SK-N-SH treated with all-trans-retinoic acid at 6 μM for 48 hours (cell line): ENCODE measurements at regions not wholly inside any gene's neighbourhood (a gene's known extent, or its start where the extent isn't known, plus 50 kb on each side); places are given as distances from the start of the nearest gene placed in this dataset.

Experiments
- ARNTL ChIP-seq: fragments of 450-650 bp; formaldehyde crosslinking; IDR thresholded peaks from 2 replicates; pipeline ENCODE4 v1.5.0; 2020; ENCODE audit warnings: low read depth, mild to moderate bottlenecking, moderate library complexity, borderline replicate concordance
- CREB5 ChIP-seq: fragments of 250-450 bp; sonication (Bioruptor Pico); IDR thresholded peaks from 2 replicates; pipeline ENCODE4 v1.5.1; 2020; ENCODE audit warnings: low read depth, mild to moderate bottlenecking, moderate library complexity
- OSR1 ChIP-seq: fragments of 250-450 bp; sonication (Bioruptor Pico); IDR thresholded peaks from 2 replicates; pipeline ENCODE4 v1.8.0; 2022; ENCODE audit warnings: moderate library complexity, mild to moderate bottlenecking, inconsistent platforms
- PPARA ChIP-seq: fragments of 250-450 bp; sonication (Bioruptor Pico); IDR thresholded peaks from 2 replicates; pipeline ENCODE4 v1.5.0; 2020; ENCODE audit warnings: mild to moderate bottlenecking, borderline replicate concordance
- RARB ChIP-seq: fragments of 250-450 bp; sonication (Bioruptor Pico); IDR thresholded peaks from 2 replicates; pipeline ENCODE4 v1.8.0; 2021; ENCODE audit warnings: mild to moderate bottlenecking, moderate library complexity
- TSHZ2 ChIP-seq: fragments of 250-450 bp; sonication (Bioruptor Pico); IDR thresholded peaks from 2 replicates; pipeline ENCODE4 v1.5.0; 2020; ENCODE audit warnings: mild to moderate bottlenecking, moderate library complexity
- ZC3H10 ChIP-seq: fragments of 250-450 bp; sonication (Bioruptor Pico); IDR thresholded peaks from 2 replicates; pipeline ENCODE4 v1.5.1; 2021; ENCODE audit warnings: mild to moderate bottlenecking, moderate library complexity
- ZFP3 ChIP-seq: fragments of 250-450 bp; sonication (Bioruptor Pico); IDR thresholded peaks from 2 replicates; pipeline ENCODE4 v1.5.0; 2020; ENCODE audit warnings: mild to moderate bottlenecking, moderate library complexity
- ZFP30 ChIP-seq: fragments of 450-650 bp; formaldehyde crosslinking; IDR thresholded peaks from 2 replicates; pipeline ENCODE4 v1.5.0; 2022; ENCODE audit warnings: mild to moderate bottlenecking, moderate library complexity
- ZNF565 ChIP-seq: fragments of 450-650 bp; formaldehyde crosslinking; conservative IDR thresholded peaks from 2 replicates; pipeline ENCODE4 v1.5.0; 2020; ENCODE audit warnings: low read depth, mild to moderate bottlenecking, moderate library complexity
- TF ChIP-seq, protein P1 (sequence below): fragments of 250-450 bp; sonication (Bioruptor Pico); IDR thresholded peaks from 2 replicates; pipeline ENCODE4 v1.8.0; 2020; ENCODE audit warnings: mild to moderate bottlenecking, moderate library complexity, borderline replicate concordance
- TF ChIP-seq, protein P2 (sequence below): fragments of 250-450 bp; sonication (Bioruptor Pico); IDR thresholded peaks from 2 replicates; pipeline ENCODE4 v1.8.0; 2021; ENCODE audit warnings: low read depth, mild to moderate bottlenecking, moderate library complexity, borderline replicate concordance

- TF ChIP-seq ZC3H10 (CRISPR knock-in tag) (no peak), ARNTL (CRISPR knock-in tag) (no peak), ZNF565 (CRISPR knock-in tag) (no peak), ZFP3 (CRISPR knock-in tag) (no peak), ZFP30 (CRISPR knock-in tag) (no peak), CREB5 (no peak), TSHZ2 (CRISPR knock-in tag) (no peak), RARB (CRISPR knock-in tag) (no peak), OSR1 (CRISPR knock-in tag) (no peak), PPARA (CRISPR knock-in tag) (no peak)
- TF ChIP-seq, protein P1, sequence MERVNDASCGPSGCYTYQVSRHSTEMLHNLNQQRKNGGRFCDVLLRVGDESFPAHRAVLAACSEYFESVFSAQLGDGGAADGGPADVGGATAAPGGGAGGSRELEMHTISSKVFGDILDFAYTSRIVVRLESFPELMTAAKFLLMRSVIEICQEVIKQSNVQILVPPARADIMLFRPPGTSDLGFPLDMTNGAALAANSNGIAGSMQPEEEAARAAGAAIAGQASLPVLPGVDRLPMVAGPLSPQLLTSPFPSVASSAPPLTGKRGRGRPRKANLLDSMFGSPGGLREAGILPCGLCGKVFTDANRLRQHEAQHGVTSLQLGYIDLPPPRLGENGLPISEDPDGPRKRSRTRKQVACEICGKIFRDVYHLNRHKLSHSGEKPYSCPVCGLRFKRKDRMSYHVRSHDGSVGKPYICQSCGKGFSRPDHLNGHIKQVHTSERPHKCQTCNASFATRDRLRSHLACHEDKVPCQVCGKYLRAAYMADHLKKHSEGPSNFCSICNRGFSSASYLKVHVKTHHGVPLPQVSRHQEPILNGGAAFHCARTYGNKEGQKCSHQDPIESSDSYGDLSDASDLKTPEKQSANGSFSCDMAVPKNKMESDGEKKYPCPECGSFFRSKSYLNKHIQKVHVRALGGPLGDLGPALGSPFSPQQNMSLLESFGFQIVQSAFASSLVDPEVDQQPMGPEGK (CRISPR knock-in tag): no peak
- TF ChIP-seq, protein P2, sequence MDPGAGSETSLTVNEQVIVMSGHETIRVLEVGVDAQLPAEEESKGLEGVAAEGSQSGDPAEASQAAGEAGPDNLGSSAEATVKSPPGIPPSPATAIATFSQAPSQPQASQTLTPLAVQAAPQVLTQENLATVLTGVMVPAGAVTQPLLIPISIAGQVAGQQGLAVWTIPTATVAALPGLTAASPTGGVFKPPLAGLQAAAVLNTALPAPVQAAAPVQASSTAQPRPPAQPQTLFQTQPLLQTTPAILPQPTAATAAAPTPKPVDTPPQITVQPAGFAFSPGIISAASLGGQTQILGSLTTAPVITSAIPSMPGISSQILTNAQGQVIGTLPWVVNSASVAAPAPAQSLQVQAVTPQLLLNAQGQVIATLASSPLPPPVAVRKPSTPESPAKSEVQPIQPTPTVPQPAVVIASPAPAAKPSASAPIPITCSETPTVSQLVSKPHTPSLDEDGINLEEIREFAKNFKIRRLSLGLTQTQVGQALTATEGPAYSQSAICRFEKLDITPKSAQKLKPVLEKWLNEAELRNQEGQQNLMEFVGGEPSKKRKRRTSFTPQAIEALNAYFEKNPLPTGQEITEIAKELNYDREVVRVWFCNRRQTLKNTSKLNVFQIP (CRISPR knock-in tag): no peak
These were observed 79.8 kb upstream of the EYS start for GRCh38 chr6:65786815-65787214.
